Jurkat, Clone E6-1 (cell line): ENCODE measurements at regions not wholly inside any gene's neighbourhood (a gene's known extent, or its start where the extent isn't known, plus 50 kb on each side); places are given as distances from the start of the nearest gene placed in this dataset.
A peak's percentile ranks its signal among the peaks of the same experiment; 100 is the strongest.
"Not testable (repeated sequence)": the region's sequence is repeated elsewhere in the genome, so short reads cannot be mapped to it uniquely, and the experiment has no call there.

Experiments
- DNase-seq: peaks from one replicate; pipeline ENCODE4 v3.0.0-alpha.2; 2011; ENCODE audit warnings: low read depth, low spot score
- H3K4me3 ChIP-seq: 2 replicates; pipeline ENCODE4 v1.5.1; 2011; ENCODE audit warnings: mild to moderate bottlenecking, low read length, control low read depth, moderate library complexity

DNA sequence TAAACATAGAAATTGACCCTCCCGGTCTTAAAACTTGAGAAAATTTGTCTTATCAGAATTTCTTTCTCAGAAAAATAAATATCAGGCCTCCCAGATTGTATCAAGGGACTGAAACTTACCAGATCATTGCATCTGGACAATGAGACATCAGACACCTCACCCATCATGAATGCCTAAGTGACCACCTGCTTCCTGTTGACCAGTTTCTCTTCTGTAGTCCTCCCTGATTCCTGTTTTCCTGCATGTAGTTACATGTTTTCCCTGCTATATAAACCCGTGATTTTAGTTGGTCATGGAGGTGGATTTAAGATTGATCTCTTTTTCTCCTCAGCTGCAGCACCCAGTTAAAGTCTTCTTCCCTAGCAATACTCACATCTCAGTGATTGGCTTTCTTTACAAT lies 548.1 kb downstream of the PPP4R3C start:
- DNase-seq: no peak
- H3K4me3 ChIP-seq: no peak overlapping the region

DNA sequence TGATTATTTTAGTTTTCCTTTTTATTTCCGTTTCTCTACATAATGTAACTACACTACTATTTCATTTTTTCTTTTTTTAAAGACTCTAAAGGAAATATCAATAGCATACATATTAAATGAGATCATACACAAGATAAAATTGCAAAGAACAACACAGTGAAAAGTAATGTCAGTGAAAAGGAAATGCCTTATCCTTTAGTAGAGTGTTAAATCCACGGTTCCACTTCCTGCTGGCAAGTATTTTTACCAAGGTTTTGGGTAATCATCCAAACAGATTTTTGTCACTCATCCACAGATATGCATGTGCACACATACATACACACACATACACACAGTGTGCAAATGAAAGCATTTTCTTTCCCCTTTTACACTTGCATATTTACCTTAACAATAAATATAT lies 548.9 kb downstream of the PPP4R3C start:
- no peak for DNase-seq
- H3K4me3 ChIP-seq: no peak overlapping the region

DNA sequence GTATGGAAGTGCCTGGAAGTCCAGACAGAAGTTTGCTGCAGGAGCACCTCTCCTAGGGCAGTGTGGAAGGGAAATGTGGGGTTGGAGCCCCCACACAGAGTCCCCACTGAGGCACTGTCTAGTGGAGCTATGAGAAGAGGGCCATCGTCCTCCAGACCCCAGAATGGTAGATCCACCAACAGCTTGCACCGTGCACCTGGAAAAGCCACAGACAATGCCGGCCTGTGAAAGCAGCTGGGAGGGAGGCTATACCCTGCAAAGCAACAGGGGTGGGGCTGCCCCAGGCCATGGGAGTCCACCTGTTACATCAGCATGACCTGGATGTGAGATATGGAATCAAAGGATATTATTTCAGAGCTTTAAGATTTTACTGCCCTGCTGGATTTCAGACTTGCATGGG lies 551.4 kb downstream of the PPP4R3C start:
- not testable (repeated sequence) for H3K4me3 ChIP-seq, DNase-seq

DNA sequence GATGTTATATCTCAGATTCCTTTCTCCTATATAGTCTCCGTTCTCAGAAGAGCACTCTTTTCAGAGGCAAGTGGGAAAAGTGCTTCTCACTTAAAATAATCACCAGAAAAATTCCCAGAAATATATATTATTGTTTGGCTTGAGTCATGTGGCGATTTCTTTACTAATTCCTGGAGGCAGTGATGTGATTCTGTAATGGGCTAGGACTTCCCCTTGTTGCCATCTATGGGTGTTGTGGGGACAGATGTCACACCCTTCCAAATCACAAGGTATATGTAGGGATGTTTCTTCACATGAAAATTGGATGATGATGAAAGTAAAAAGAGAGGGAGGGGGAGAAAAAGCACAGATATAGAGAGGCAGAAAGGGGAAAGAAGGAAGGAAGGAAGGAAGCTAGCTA lies 553.4 kb downstream of the PPP4R3C start:
- no peak overlapping the region for H3K4me3 ChIP-seq
- no peak for DNase-seq

DNA sequence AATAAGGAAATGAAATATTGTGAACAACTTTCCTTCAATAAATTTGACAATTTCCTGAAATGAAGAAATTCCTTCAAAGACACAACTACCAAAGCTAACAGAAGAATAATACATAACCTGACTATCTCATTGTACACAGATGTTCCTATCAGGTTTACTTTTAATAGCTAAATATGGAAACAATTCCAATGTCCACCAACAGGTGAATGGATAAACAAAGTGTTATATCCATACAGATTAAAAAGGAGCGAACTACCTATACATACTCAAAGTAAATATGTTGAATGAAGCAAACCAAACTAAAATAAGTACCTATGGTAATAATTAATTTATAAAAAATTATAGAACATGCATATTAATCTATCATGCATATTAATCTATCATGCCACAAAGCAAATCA lies 554.9 kb downstream of the PPP4R3C start:
- H3K4me3 ChIP-seq: no peak overlapping the region
- DNase-seq: no peak

DNA sequence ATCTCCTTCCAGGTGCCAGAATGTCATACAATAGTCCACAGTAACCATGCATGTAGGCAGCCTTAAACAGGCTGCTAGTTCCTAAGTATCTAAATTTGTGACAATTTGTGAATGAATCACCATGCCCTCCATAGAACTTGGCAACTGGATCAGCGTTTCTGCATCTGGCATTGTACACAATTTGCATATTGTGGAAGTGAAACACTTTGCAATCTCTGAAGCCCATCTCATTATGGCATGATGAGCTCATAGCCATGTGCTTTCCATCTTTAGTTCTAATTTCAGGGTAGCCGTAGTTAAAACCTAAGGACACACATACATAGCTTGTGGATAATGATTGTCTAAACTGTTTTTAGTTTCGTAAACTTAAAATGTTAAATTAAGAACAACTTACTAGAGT lies 573.6 kb downstream of the PPP4R3C start:
- no peak overlapping the region for H3K4me3 ChIP-seq
- DNase-seq: no peak

DNA sequence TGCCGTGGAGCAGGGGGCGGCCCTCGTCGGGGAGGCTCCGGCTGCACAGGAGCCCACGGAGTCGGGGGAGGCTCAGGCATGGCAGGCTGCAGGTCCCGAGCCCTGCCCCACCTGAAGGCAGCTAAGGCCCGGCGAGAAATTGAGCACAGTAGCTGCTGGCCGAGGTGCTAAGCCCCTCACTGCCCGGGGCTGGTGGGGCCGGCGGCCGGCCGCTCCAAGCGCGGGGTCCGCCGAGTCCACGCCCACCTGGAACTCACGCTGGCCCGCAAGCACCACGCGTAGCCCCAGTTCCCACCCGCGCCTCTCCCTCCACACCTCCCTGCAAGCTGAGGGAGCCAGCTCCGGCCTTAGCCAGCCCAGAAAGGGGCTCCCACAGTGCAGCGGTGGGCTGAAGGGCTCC lies 589.4 kb downstream of the PPP4R3C start:
- H3K4me3 ChIP-seq: no peak overlapping the region
- DNase-seq: no peak

DNA sequence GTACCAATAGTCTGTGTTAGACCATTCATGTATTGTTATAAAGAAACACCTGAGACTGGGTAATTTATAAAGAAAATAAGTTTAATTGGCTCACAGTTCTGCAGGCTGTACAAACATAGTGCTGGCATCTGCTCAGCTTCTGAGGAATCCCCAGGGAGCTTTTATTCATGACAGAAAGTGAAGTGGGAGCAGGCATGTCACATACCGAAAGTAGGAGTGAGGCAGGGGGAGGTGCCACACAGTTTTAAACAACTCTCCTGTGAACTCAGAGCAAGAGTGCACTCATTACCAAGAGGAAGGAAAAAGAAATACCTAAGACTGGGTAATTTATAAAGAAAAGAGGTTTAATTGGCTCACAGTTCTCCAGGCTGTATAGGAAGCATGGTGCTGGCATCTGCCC lies 591.2 kb downstream of the PPP4R3C start:
- no peak for DNase-seq
- H3K4me3 ChIP-seq: no peak overlapping the region

DNA sequence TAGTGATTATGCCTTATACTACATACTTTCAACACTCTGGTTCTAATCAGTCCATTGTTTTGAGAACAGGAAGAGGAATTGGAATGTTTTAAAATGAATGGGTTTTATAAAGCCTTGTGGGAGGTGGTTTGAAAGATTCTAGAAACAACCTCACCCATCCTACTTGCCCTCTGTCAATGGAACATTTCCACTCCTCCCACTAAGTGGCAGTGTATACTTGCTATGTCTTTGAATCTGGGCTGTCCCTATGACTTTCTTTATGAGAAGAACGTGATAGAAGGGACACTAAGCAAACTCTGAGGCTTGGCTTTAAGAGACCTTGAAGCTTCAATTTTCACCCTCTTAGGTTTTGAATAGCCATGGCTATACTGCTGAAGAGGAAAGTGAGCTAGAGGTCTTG lies 611.2 kb downstream of the PPP4R3C start:
- peak; percentile 1 for DNase-seq

DNA sequence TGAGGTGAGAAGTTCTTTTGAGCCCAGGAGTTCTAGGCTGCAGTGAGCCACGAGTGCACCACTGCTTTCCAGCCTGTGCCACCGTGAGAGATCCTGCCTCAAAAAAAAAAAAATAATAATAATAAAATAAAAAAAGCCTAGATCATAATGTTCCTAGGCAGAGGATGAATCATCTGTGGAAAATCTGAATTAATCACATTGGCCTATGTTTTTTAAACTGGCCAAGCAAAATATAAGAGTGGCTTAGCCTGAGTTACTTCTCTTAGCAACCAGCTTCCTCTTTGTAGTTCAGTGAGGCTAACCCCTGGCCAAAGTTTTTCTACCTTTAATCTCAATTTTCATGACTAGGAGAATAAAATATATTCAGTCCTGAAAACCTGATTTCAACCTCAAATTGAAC lies 614.6 kb downstream of the PPP4R3C start:
- no peak for DNase-seq
- H3K4me3 ChIP-seq: no peak overlapping the region

More for the DNA sequence above, 611.2 kb downstream of the PPP4R3C start:
- no peak overlapping the region for H3K4me3 ChIP-seq

DNA sequence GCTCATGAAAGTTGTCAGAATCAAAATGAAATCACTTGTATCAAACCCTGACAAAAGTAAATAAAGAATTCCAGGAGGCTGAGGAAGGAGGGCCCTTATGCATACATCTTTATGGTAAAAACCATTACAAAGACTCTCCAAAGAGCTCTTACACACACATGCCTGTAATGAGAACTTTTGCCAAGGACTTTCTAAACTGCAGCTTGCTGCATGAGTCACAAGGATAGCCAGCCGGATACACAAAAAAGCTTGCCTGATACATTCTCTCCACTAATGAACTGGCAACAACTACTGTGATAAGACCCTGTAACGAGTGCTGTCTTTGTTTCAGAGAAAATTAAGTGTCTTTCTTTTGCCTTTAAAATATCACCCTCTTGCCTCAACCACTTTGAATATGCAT lies 618.1 kb downstream of the PPP4R3C start:
- DNase-seq: no peak
- H3K4me3 ChIP-seq: no peak overlapping the region

DNA sequence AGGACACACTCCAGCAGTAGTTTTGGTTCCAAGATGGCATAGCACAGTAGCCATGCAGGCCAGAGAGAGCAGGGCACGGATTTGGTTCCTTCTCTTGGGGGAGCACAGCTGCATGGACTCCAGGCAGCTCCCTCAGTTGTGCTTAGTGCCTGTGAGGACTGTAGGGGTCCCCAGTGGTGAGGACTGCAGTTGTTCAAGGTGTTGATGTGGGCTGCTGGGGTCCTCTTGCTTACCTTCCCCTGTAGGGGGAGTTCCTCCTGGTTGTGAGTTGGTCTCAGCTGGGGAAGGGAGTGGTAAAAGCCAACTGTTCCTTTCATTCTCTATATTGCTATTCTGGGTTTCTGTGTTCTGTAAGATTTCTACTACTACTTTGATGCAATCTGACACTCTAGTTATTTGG lies 606.5 kb downstream of the MAGEB5 start:
- DNase-seq: peak; percentile 16
- no peak overlapping the region for H3K4me3 ChIP-seq

DNA sequence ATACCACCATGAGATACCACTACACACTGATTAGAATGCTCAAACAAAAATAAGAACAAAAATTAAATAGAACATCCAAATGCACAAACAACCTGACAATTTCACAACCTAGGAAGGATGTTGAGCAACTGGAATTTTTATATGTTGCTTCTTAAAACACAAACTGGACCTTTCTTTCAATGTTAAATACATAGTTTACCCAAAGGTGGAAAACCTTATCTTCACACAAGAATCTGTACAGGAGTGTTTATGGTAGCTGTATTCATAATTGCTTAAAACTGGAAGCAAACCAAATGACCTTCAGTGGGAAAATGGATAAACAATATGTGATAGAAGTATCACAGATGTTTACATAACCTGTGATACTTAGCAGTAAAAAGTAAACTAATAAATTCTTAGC lies 573.8 kb downstream of the MAGEB5 start:
- no peak overlapping the region for H3K4me3 ChIP-seq
- DNase-seq: no peak

DNA sequence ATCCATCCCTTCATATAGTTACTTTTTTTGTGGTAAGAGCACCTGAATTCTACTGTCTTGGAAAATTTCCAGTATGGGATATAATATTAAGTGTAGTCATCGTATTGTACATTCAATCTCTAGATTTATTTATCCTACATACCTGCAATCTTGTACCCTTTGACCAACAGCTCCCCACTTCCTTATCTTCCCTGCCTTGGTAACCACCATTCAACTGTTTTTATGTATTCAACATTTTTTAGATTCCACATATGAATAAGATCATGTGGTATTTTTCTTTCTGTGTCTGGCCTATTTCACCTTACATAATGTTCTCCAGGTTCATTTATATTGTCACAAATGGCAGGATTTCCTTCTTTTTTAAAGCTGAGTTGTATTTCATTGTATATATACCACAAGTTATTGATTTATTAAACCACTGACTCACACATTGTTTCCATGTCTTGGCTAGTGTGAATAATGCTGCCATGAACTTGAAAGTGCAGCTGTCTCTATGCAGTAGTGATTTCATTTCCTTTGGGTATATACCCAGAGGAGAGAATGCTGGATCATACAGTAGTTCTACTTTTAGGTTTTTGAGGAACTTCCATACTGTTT lies 572.5 kb downstream of the MAGEB5 start:
- no peak for DNase-seq

DNA sequence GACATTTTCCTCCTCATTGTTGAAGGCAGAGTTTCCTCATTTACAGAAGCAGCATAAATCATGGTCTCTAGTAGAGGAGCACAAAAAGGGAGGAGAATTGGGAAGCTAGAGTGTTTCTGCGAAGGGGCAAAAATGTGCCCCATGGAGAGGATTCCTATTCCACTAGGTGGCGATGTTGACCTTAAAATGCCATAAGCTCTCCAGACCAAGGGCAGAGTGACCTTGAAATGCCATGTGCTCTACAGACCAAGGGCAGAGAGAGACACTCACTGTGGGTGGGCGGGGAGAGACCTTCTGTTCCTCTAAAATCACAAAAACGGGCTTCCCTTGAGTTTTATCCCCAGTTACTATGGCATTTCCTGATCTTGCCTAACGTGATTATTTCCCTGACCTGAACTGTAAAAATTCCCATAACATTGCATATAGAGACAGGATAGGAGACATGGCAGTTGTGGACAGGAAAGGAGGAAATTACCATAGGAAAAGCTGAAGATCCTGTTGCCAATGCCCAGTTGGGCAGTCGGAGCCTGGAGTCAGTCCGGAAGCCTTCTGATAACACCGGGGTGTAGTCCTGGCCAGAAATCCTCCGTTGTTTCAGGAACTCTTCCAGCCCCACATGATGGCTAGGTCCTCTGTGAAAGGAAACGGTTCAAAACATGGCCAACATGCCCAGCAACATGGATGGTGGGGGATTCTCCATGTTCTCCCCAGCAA lies 567.7 kb downstream of the MAGEB5 start:
- no peak overlapping the region for H3K4me3 ChIP-seq
- peak; percentile 26 for DNase-seq

More for the DNA sequence above, 572.5 kb downstream of the MAGEB5 start:
- no peak overlapping the region for H3K4me3 ChIP-seq

DNA sequence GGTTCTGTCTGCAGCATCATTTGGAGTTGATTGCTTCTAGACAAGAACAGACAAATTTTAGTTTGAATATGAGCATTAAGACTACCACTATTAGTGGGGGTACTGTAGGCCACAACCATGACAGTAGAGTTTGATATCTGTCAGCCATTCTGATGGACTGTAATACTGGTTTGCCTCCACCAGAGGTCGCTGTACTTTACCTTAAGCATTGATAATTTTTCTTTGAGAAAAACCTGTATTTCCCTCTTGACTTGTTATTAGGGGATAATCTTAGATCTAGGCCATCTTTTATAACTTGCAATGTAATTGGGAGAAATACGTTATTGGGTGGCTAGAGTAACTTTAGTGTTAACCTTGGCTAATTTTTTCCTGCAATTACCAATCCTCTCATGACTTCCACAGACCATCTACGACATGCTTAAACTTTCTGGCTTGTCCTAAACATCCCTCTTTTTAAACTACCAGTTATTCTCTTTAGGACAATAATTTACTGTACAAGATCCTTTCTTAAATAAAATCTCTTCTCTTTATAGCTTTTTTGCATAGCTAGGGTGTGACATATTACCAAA lies 562.4 kb downstream of the MAGEB5 start:
- no peak for DNase-seq
- H3K4me3 ChIP-seq: no peak overlapping the region

DNA sequence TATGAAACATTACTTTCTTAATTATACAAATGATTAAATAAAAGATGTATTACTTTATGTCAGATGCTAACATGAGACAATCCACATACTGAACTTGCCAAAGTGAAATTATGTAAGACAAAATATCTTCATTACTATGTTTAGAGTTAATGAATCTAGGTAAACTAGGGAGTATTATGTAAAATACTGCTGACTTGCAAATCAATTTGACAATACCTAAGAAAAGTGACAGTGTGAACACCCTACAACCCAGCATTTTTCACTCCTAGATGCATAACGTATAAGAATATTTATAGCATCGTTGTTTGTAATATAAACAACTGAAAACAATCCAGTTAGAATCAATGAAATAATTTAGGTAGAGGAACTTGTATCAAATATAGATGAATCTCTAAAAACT lies 546.3 kb downstream of the MAGEB5 start:
- DNase-seq: no peak
- H3K4me3 ChIP-seq: no peak overlapping the region

DNA sequence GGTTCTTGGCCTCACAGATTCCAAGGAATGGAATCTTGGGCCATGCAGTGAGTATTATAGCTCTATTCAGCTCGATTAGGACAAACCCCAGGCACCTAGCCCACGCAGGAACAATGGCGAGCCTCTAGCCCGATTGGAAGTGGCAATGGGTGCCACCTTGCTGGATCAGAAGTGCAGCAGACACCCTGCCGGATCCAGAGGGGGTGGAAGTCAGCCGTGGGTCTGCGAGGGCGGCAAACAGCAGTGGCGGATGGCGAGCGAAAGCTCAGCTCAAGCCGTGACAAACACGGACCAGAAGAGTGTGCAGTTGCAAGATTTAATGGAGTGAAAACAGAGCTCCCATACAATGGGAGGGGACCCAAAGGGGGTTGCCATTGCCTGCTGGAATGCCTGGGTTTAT lies 539.8 kb downstream of the MAGEB5 start:
- DNase-seq: not testable (repeated sequence)

DNA sequence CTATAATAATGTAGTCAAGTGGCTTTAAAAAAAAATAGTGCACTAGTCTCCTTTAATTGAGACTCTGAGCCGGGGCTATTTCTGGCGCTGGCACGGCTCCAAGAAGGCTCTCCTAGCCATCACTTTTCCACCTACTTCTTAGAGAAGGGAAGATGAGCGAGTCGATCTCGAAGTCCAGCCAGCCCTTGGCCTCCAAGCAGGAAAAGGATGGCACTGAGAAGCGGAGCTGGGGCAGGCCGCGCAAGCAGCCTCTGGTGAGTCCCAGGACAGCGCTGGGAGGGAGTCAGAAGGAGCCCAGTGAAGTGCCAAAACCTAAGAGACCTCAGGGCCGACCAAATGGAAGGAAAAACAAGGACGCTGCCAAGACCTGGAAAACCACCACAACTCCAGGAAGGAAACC lies 531.9 kb downstream of the MAGEB5 start:
- DNase-seq: no peak
- no peak overlapping the region for H3K4me3 ChIP-seq

More for the DNA sequence above, 539.8 kb downstream of the MAGEB5 start:
- H3K4me3 ChIP-seq: not testable (repeated sequence)

DNA sequence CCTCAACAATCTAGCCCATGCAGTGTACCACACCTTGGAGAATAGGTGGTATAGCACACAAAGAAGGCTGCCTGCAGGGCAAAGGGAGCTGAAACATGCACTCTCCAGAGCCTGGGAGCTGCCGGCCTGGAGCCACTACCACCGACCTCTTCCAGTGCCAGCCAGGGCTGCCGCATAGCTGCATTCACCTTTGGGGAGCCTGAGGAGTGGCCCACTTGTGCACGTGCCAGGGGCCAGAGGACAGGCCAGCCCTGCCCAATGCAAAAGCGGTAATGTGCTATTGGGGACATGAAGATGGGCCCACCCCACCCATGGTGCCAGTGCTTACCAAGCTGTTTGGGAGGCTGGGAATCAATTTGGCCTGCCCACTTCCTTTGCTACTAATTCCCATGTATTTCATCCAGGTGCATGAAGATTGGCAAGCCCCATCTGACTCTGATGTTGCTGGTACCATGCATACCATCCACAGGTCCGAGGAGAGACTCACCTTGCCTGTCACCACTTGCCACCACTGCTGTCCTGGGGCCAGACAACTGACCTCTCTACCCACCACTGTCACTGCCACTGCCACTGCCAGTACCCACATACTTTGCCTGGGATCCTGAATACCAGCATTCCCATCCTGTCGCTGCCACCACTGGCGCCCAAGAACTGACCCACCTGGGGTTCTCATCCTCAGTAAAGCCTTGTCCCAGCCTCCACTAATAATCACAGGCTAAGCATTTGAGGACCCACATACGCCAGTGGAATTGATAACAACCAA lies 506.9 kb downstream of the MAGEB5 start:
- H3K4me3 ChIP-seq: no peak overlapping the region

More for the DNA sequence above, 506.9 kb downstream of the MAGEB5 start:
- no peak for DNase-seq
